Iris pigment epithelial cell (primary cell): ENCODE measurements at regions not wholly inside any gene's neighbourhood (a gene's known extent, or its start where the extent isn't known, plus 50 kb on each side); places are given as distances from the start of the nearest gene placed in this dataset.

Experiments
- DNase-seq: peaks from one replicate; pipeline ENCODE4 v3.0.0-alpha.2; 2011; ENCODE audit warnings: low read depth

- no peak for DNase-seq
Measured at GRCh38 chr18:79627750-79628294, 51.8 kb upstream of the CTDP1 start.

GRCh38 chr18:79628416-79629248 is 51.0 kb upstream of the CTDP1 start:
- DNase-seq, result no peak

GRCh38 chr18:79629249-79629558 is 50.4 kb upstream of the CTDP1 start:
- no peak for DNase-seq

GRCh38 chr18:79629606-79630005 is 50.0 kb upstream of the CTDP1 start:
- DNase-seq, result no peak
